Fibroblast of skin of scalp (primary cell): ENCODE measurements at regions not wholly inside any gene's neighbourhood (a gene's known extent, or its start where the extent isn't known, plus 50 kb on each side); places are given as distances from the start of the nearest gene placed in this dataset.

Experiments
- DNase-seq: peaks from one replicate; pipeline ENCODE4 v3.0.0-alpha.2; 2013

DNA sequence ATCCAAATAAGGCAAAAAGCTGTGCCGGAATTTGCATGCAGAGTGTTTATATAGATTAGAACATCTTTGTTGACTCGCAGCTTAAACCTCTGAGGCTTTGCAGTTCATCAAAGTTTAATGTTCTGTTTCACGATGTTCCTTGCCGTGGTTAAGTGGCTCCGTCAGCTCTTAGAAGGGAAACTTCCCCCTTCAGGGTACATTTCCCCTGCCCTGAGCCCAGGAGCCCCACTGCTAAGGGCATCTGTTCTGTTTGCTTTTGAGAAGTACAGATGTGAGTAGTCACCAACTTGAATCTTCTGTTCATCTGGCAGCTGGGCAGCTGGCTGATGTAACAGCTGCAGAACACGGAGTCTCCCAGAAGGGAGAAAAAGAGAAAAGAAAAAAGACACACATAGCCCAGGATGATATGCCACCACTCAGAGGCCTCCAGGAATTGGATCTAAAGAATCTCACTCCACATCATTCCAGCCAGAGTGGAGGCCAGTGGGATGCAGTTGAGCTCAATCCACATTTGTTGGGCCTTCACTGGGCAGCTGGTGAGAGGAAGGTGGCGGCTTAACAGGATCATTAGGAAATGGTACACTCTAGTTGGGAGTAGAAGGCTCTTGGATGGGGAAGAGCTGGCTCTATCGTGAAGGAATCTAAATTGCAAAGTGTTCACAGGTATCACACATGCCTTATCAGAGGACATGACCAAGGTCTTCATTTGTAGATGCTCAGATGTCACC, 178.7 kb upstream of the RBPJ start:
- peak; percentile 78 for DNase-seq

GRCh38 chr4:26144526-26145155, 176.2 kb upstream of the RBPJ start:
- DNase-seq, result peak; percentile 59

DNA sequence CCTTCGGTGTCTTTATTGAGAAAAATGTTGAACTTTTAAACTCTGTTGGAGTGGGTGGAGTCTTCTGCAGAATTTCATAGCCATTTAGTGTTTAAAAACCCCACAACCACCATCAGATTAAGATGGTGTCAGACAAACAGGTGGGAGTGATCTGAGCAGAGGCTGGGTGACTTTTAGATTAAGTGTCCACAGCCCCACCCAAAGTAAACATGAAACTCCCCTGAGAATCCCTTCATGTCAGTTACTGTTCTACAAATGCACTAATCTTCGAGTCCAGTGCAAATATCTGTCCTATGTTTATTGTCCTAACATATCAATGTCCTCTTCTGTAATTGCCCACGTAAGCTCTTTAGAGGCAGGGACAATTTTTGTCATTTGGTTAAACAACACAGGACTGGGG, 175.6 kb upstream of the RBPJ start:
- DNase-seq, result no peak

DNA sequence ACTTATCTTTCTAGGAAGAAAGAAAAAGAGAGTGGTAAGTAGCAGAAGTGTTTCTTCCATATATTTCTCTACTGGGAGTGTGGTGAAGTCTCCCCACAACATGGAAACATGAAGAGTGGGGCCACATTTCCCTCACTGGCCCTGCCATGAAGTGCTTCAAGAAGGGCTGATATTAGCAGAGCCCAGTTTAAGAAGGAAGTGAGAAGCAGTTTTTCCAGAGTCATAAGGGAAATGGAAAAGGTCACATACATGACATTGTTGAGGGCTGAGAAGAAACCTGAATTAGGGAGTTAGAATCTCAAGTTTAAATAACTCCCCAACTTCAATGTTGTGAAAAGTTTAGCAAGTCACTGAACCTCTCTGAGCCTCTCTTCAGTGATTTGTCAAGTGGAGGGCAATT, 171.9 kb upstream of the RBPJ start:
- DNase-seq, result no peak

- peak; percentile 19 for DNase-seq
Observed at GRCh38 chr4:26150948-26151347, 169.9 kb upstream of the RBPJ start.

DNA sequence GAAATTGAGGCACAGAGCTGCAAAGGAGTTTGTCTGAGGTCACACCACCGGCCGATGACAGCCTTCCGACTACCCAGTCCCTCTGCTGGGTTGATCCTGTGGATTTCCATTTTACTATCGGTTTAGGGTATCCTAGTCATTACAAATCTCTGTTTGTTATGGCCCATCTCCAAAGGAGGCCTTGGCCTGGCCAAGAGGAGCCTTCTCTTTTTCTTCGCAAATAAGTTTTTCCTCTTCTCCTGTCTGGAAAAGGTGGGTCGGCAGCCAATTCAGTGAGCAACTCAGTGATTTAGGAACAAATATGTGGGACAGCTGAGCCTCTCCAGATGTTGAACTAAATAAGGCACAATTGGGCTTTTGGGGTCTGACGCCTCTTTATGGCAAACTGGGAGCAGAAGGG, 169.2 kb upstream of the RBPJ start:
- DNase-seq, result no peak

- DNase-seq, result no peak
Observed at GRCh38 chr4:26152056-26152455, 168.8 kb upstream of the RBPJ start.

GRCh38 chr4:26157541-26157940, 163.3 kb upstream of the RBPJ start:
- DNase-seq, result no peak

DNA sequence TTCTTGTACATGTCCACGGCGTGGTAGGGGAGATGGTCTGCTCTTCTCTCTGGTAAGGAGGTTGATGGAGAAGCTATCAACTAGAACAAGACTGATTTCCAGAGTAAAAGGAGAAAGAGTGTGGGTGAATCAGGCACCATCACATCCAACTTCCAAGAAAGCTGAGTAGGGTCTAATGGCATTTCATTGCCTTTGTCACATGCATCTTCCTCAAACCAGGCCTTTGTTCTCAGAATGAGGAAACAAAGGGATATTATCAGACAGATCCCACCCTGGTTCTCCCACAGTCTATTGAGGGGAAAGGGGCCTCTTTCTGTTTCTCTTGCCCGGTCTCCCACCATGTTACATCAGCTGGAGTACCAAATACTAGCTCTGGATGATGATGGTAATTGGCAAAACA, 160.2 kb upstream of the RBPJ start:
- no peak for DNase-seq

DNA sequence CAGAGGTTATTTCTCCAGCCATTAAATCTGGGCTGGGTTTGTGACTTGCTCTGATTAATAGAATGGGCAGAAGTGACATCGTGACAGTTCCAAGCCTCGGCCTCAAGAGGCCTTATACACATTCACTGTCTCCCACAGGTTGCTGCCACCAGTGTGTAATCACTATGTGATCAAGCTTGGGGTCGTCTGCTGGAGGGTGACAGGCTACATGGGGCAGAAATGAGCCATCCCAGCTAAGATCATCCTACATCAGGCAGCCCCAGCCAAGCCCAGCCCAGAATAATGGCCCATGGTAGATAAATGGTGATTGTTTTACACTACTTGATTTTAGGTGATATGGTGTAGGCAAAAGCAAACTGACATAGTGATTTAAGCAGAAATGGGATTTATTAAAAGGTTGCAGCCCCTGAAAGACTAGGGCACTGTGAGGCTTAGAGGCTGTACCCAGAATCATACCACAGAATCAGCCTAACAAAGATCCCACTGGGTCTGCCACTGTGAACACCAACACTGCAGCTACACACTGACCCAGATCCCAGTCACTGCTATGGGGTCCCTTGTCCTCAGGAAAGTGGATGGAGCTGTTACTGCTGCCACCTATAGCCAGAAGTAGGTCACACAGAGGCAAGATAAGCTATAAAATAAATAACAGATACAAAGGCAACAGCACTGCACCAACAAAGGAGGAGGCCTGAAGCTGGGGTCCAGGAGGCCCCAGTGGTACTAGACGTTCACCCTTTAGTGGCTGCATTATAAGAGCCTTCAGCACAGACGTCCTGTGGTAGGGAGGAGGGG, 159.6 kb upstream of the RBPJ start:
- DNase-seq, result peak; percentile 29

- no peak for DNase-seq
Observed at GRCh38 chr4:26162101-26162500, 158.7 kb upstream of the RBPJ start.

- DNase-seq, result no peak
Observed at GRCh38 chr4:26163425-26164362, 157.1 kb upstream of the RBPJ start.

GRCh38 chr4:26171501-26171900, 149.3 kb upstream of the RBPJ start:
- no peak for DNase-seq

- DNase-seq, result peak; percentile 42
Observed at GRCh38 chr4:26171941-26172340, 148.9 kb upstream of the RBPJ start.

DNA sequence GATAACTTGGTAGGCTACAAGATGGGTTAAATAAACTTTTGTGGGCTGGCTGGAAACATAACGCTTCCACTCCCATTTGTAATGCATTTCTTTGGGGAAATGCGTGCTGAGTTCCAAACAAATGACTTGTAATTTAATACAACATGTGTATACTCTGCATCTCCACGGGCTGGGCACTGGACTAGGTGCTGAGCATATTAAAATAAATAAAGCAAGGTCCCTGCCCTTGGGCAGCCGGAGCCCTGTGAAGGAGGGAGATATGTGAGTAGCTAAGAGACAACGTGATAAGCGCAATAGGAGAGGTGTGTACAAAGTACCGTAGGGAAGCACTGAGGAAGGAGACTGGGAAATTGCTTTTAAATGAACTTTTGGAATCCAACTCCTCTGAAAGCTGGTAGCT, 147.2 kb upstream of the RBPJ start:
- DNase-seq, result no peak

DNA sequence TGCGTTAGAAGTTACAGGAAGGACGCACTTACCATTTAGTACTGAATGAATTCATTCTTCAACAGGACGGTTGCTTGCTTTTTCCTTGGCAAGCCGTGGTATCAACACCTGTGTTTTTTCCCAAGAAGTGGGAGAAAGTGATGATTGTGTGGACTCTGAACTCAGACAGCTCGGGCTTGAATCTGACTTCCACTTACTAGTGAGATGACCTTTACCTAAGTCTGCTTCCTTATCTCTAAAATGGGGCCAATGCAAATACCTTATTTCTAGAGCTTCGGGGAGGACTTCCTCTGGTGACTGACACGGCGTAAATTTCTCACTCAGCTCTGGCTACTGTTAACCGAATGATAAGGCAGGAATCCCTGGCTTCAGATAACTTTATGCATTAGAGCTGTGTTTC, 146.8 kb upstream of the RBPJ start:
- no peak for DNase-seq

- DNase-seq, result no peak
Observed at GRCh38 chr4:26175006-26175786, 145.6 kb upstream of the RBPJ start.

- DNase-seq, result no peak
Observed at GRCh38 chr4:26175905-26176470, 144.8 kb upstream of the RBPJ start.

- DNase-seq, result peak; percentile 78
Observed at GRCh38 chr4:26176598-26177149, 144.1 kb upstream of the RBPJ start.

GRCh38 chr4:26178854-26179253, 142.0 kb upstream of the RBPJ start:
- peak; percentile 17 for DNase-seq

DNA sequence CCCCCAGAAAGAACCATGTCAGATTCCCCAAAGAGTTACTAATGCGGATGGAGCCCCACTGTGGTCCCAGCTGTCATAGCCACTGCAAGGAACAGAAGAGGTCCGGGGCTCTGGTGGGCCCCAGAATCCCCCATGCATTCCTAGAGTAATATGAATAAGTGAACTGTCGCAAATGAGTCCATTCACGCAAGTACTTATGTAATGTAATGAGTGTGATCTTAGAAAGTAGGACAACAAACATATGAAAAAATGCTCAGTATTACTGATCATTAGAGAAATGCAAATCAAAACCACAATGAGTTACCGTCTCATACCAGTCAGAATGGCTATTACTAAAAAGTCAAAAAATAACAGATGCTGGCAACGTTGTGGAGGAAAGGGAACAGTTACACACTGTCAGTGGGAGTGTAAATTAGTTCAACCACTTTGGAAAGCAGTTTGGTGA, 141.5 kb upstream of the RBPJ start:
- DNase-seq, result no peak
